RWPE2 (cell line): ENCODE measurements at regions not wholly inside any gene's neighbourhood (a gene's known extent, or its start where the extent isn't known, plus 50 kb on each side); places are given as distances from the start of the nearest gene placed in this dataset.

Source experiments
- ATAC-seq: fragments of 200-7000 bp; cut with Tn5 transposase; 3 replicates; pipeline ENCODE4 v1.9.1; 2021; ENCODE audit warnings: low read depth
- DNase-seq: peaks from one replicate; pipeline ENCODE4 v3.0.0-alpha.2; 2020; ENCODE audit warnings: low spot score
- H3K27ac ChIP-seq: fragments of 450-650 bp; 2 replicates; pipeline ENCODE4 v1.5.1; 2017; ENCODE audit warnings: mild to moderate bottlenecking; ENCODE audit not compliant: poor library complexity, severe bottlenecking
- H3K27me3 ChIP-seq: fragments of 250-450 bp; sonication (Bioruptor Pico); 2 replicates; pipeline ENCODE4 v1.5.1; 2021; ENCODE audit warnings: mild to moderate bottlenecking, moderate library complexity; ENCODE audit not compliant: insufficient read depth, poor library complexity, severe bottlenecking
- H3K36me3 ChIP-seq: fragments of 250-450 bp; sonication (Bioruptor Pico); 2 replicates; pipeline ENCODE4 v1.5.1; 2020; ENCODE audit warnings: low read depth, mild to moderate bottlenecking, moderate library complexity
- H3K4me1 ChIP-seq: fragments of 250-450 bp; sonication (Bioruptor Pico); 2 replicates; pipeline ENCODE4 v1.5.1; 2021; ENCODE audit warnings: mild to moderate bottlenecking, moderate library complexity; ENCODE audit not compliant: insufficient read depth, poor library complexity, severe bottlenecking
- H3K4me3 ChIP-seq: fragments of 250-450 bp; sonication (Bioruptor Pico); 2 replicates; pipeline ENCODE4 v1.5.1; 2021; ENCODE audit warnings: mild to moderate bottlenecking, moderate library complexity; ENCODE audit not compliant: severe bottlenecking
- H3K9me3 ChIP-seq: fragments of 250-450 bp; sonication (Bioruptor Pico); 2 replicates; pipeline ENCODE4 v1.5.1; 2021; ENCODE audit warnings: mild to moderate bottlenecking, moderate library complexity; ENCODE audit not compliant: severe bottlenecking
- CTCF ChIP-seq: fragments of 450-650 bp; IDR thresholded peaks from one replicate; pipeline ENCODE4 v1.5.1; 2017; ENCODE audit warnings: mild to moderate bottlenecking, moderate library complexity; ENCODE audit not compliant: poor library complexity, severe bottlenecking

GRCh38 chr2:45131587-45131986 is 122.3 kb upstream of the SIX2 start:
- DNase-seq = no peak
- TF ChIP-seq CTCF = no peak
- H3K4me1 ChIP-seq = peaks cover 5% of the 10 kb centered on the region
- ATAC-seq = no peak
- no peak overlapping the region for H3K4me3 ChIP-seq
- no peak overlapping the region for H3K27ac ChIP-seq
- no peaks in the 10 kb centered on the region for H3K36me3 ChIP-seq
- no peaks in the 10 kb centered on the region for H3K27me3 ChIP-seq
- no peaks in the 10 kb centered on the region for H3K9me3 ChIP-seq

GRCh38 chr2:45130736-45131135 is 121.5 kb upstream of the SIX2 start:
- Histone ChIP-seq H3K4me1 (peaks cover 5% of the 10 kb centered on the region), H3K36me3 (no peaks in the 10 kb centered on the region), H3K9me3 (no peaks in the 10 kb centered on the region), H3K4me3 (no peak overlapping the region), H3K27me3 (no peaks in the 10 kb centered on the region), H3K27ac (no peak overlapping the region)
- no peak for TF ChIP-seq CTCF
- ATAC-seq (no peak), DNase-seq (no peak)

GRCh38 chr2:45128580-45128997 is 119.3 kb upstream of the SIX2 start:
- no peaks in the 10 kb centered on the region for H3K9me3 ChIP-seq
- ATAC-seq = peak; percentile 76
- H3K27me3 ChIP-seq = no peaks in the 10 kb centered on the region
- no peak overlapping the region for H3K4me3 ChIP-seq
- H3K27ac ChIP-seq = no peak overlapping the region
- peak; percentile 36 for TF ChIP-seq CTCF
- no peak for DNase-seq
- peaks cover 5% of the 10 kb centered on the region for H3K4me1 ChIP-seq
- no peaks in the 10 kb centered on the region for H3K36me3 ChIP-seq

- no peaks in the 10 kb centered on the region for H3K36me3 ChIP-seq
- H3K27me3 ChIP-seq = no peaks in the 10 kb centered on the region
- H3K4me1 ChIP-seq = peaks cover 5% of the 10 kb centered on the region
- TF ChIP-seq CTCF = no peak
- ATAC-seq (no peak), DNase-seq (no peak)
- no peak overlapping the region for H3K27ac ChIP-seq
- H3K4me3 ChIP-seq = no peak overlapping the region
- H3K9me3 ChIP-seq = no peaks in the 10 kb centered on the region
Observed at GRCh38 chr2:45127891-45128290, 118.6 kb upstream of the SIX2 start.

GRCh38 chr2:45127321-45127720 is 118.1 kb upstream of the SIX2 start:
- H3K4me3 ChIP-seq = no peak overlapping the region
- ATAC-seq (no peak), DNase-seq (no peak)
- TF ChIP-seq CTCF = no peak
- H3K27me3 ChIP-seq = no peaks in the 10 kb centered on the region
- H3K4me1 ChIP-seq = peaks cover 5% of the 10 kb centered on the region
- no peaks in the 10 kb centered on the region for H3K9me3 ChIP-seq
- no peak overlapping the region for H3K27ac ChIP-seq
- no peaks in the 10 kb centered on the region for H3K36me3 ChIP-seq
